AG04450 (cell line): ENCODE measurements at regions not wholly inside any gene's neighbourhood (a gene's known extent, or its start where the extent isn't known, plus 50 kb on each side); places are given as distances from the start of the nearest gene placed in this dataset.
A peak's percentile ranks its signal among the peaks of the same experiment; 100 is the strongest.

Experiments
- CTCF ChIA-PET: fragments of 300-600, 350-600 bp; formaldehyde crosslinking; extraction: SDS; loops from one replicate; lab custom pipeline; 2022; ENCODE audit warnings: antibody characterized with exemption, inconsistent platforms; lab: Charles Lee
- POLR2A ChIA-PET: fragments of 350-600 bp; formaldehyde crosslinking; extraction: SDS; loops from one replicate; lab custom pipeline; 2021; ENCODE audit warnings: antibody characterized with exemption, inconsistent platforms; lab: Yijun Ruan, JAX
- DNase-seq: peaks from one replicate; pipeline ENCODE4 v3.0.0-alpha.2; 2011; ENCODE audit warnings: low read depth, low spot score
- H3K27ac ChIP-seq: one replicate; pipeline ENCODE4 v1.5.1; 2012; ENCODE audit warnings: low read depth, low read length, control low read depth
- H3K27me3 ChIP-seq: one replicate; pipeline ENCODE4 v1.6.0; 2012; ENCODE audit warnings: low read length; ENCODE audit not compliant: control insufficient read depth, insufficient read depth
- H3K4me3 ChIP-seq: 2 replicates; pipeline ENCODE4 v1.5.1; 2011; ENCODE audit warnings: mild to moderate bottlenecking, low read depth, low read length, control low read depth
- H3K9me3 ChIP-seq: 2 replicates; pipeline ENCODE4 v1.5.1; 2012; ENCODE audit warnings: low read length; ENCODE audit not compliant: control insufficient read depth, insufficient read depth
- TF ChIP-seq, protein P1 (sequence below): IDR thresholded peaks from 2 replicates; pipeline ENCODE4 v1.5.1; 2011; ENCODE audit warnings: low read depth, low read length, control low read depth, inconsistent platforms

DNA sequence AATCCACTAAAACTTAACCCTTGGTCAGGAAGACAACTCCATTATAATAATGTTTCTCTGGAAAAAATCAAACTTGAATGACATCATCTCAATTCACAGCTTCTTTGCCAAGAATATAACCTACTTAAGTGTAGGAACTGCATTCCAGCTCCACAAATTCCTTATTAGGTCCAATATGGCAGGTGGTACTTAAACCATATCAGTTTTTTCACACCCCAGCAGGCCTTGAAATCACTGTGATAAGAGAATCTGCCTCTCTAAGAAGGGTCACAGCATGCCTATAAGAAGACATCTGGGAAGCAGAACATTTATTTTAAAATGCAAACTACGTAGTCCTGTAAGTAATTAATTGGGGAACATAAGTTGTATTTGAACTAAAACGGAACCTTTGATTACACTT, 687.8 kb downstream of the DIAPH3 start:
- CTCF ChIA-PET = no interaction called here

DNA sequence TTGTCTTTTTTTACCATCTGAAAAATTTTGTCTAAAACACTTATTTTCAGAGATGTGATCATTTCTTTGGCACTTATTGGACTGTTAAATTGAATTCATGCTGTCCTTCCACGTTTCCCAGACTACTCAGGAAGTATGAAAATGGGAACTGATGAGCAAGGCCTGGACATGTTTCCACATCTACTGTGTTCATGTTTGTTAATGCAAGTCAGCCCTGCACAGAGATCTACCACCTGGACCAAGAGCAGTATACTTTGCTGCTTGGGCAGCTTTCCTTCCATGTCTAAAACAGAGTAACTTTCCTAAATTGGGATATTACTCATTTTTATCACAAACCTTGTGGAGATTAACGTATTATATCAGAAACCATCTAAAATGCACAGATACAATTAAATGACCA, 687.4 kb downstream of the DIAPH3 start:
- DNase-seq = no peak
- TF ChIP-seq, protein P1, sequence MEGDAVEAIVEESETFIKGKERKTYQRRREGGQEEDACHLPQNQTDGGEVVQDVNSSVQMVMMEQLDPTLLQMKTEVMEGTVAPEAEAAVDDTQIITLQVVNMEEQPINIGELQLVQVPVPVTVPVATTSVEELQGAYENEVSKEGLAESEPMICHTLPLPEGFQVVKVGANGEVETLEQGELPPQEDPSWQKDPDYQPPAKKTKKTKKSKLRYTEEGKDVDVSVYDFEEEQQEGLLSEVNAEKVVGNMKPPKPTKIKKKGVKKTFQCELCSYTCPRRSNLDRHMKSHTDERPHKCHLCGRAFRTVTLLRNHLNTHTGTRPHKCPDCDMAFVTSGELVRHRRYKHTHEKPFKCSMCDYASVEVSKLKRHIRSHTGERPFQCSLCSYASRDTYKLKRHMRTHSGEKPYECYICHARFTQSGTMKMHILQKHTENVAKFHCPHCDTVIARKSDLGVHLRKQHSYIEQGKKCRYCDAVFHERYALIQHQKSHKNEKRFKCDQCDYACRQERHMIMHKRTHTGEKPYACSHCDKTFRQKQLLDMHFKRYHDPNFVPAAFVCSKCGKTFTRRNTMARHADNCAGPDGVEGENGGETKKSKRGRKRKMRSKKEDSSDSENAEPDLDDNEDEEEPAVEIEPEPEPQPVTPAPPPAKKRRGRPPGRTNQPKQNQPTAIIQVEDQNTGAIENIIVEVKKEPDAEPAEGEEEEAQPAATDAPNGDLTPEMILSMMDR = no peak
- POLR2A ChIA-PET = no interaction called here
- H3K27me3 ChIP-seq = no peaks in the 10 kb centered on the region
- no peak overlapping the region for H3K27ac ChIP-seq
- CTCF ChIA-PET = no interaction called here
- H3K9me3 ChIP-seq = no peaks in the 10 kb centered on the region
- no peak overlapping the region for H3K4me3 ChIP-seq

More for the DNA sequence above, 687.8 kb downstream of the DIAPH3 start:
- no peaks in the 10 kb centered on the region for H3K9me3 ChIP-seq
- POLR2A ChIA-PET = no interaction called here
- TF ChIP-seq, protein P1 = no peak
- H3K27me3 ChIP-seq = no peaks in the 10 kb centered on the region
- no peak for DNase-seq
- H3K4me3 ChIP-seq = no peak overlapping the region
- H3K27ac ChIP-seq = no peak overlapping the region

GRCh38 chr13:59477011-59477410, 686.7 kb downstream of the DIAPH3 start:
- TF ChIP-seq, protein P1 = peak; percentile 26; the same call in 1 of the 2 replicates
- Histone ChIP-seq H3K4me3 (no peak overlapping the region), H3K9me3 (no peaks in the 10 kb centered on the region), H3K27me3 (no peaks in the 10 kb centered on the region), H3K27ac (no peak overlapping the region)
- CTCF ChIA-PET = no interaction called here
- no peak for DNase-seq
- POLR2A ChIA-PET = no interaction called here

GRCh38 chr13:59478908-59479307, 684.8 kb downstream of the DIAPH3 start:
- TF ChIP-seq, protein P1 = no peak
- CTCF ChIA-PET = no interaction called here
- no peaks in the 10 kb centered on the region for H3K9me3 ChIP-seq
- H3K27ac ChIP-seq = no peak overlapping the region
- no peak overlapping the region for H3K4me3 ChIP-seq
- DNase-seq = no peak
- H3K27me3 ChIP-seq = no peaks in the 10 kb centered on the region
- POLR2A ChIA-PET = no interaction called here

- no peak for DNase-seq
- ChIA-PET CTCF (interaction anchor here (1.9 kb wide), 1 partner anchor 198 kb away, joined by 5 read pairs; no protein-coding TSS in a partner anchor), POLR2A (no interaction called here)
- TF ChIP-seq, protein P1 = no peak
- Histone ChIP-seq H3K27ac (no peak overlapping the region), H3K4me3 (no peak overlapping the region), H3K9me3 (no peaks in the 10 kb centered on the region), H3K27me3 (no peaks in the 10 kb centered on the region)
These were observed 684.1 kb downstream of the DIAPH3 start for GRCh38 chr13:59479629-59480028.
